ENCODE measurements at regions not wholly inside any gene's neighbourhood (a gene's known extent, or its start where the extent isn't known, plus 50 kb on each side); places are given as distances from the start of the nearest gene placed in this dataset.

- TF ChIP-seq SMC3 (conservative IDR thresholded peaks at IDR 0.05; ENCODE audit: poor library complexity) (no peak), MXI1 (conservative IDR thresholded peaks at IDR 0.05; ENCODE audit: poor library complexity, severe bottlenecking) (no peak), REST (IDR thresholded peaks at IDR 0.05; ENCODE audit: borderline replicate concordance) (no peak), RAD21 (conservative IDR thresholded peaks at IDR 0.05) (no peak), CTCF (IDR thresholded peaks at IDR 0.05; ENCODE audit: poor library complexity, severe bottlenecking) (no peak), EP300 (conservative IDR thresholded peaks at IDR 0.05; ENCODE audit: poor library complexity, severe bottlenecking) (no peak), TAF1 (IDR thresholded peaks at IDR 0.05; ENCODE audit: low read depth) (no peak), EZH2 (IDR thresholded peaks at IDR 0.05; ENCODE audit: borderline replicate concordance, insufficient read depth, low read length, poor library complexity, severe bottlenecking) (no peak), POLR2AphosphoS5 (IDR thresholded peaks at IDR 0.05) (no peak)
- H4K20me1 ChIP-seq (ENCODE audit: insufficient read depth), result no peaks in the 10 kb centered on the region
- no peaks in the 10 kb centered on the region for H3K79me2 ChIP-seq (replicated peaks; ENCODE audit: insufficient read depth, low read length)
- H3K9me2 ChIP-seq (ENCODE audit: insufficient read depth, low read length), result no peaks in the 10 kb centered on the region
- H2AFZ ChIP-seq (ENCODE audit: low read depth, low read length), result no peak overlapping the region
- H3F3A ChIP-seq (ENCODE audit: insufficient read depth, low read length, poor library complexity, severe bottlenecking), result no peaks in the 10 kb centered on the region
- no peak overlapping the region for H3K4me2 ChIP-seq (ENCODE audit: low read length)
- H3K36me3 ChIP-seq (ENCODE audit: insufficient read depth, low read length), result no peaks in the 10 kb centered on the region
- H3K9ac ChIP-seq (ENCODE audit: low read length), result no peak overlapping the region
- no peak overlapping the region for H3K27ac ChIP-seq (ENCODE audit: low read length)
- no peaks in the 10 kb centered on the region for H3K9me3 ChIP-seq (ENCODE audit: low read length)
- no peak overlapping the region for H3K4me3 ChIP-seq (ENCODE audit: low read length)
- no peaks in the 10 kb centered on the region for H3K27me3 ChIP-seq (ENCODE audit: insufficient read depth, low read depth, low read length)
These were observed 79.6 kb downstream of the TLR4 start for GRCh38 chr9:117783828-117784227.

- TF ChIP-seq REST (IDR thresholded peaks at IDR 0.05; ENCODE audit: borderline replicate concordance), result no peak
- TF ChIP-seq EZH2 (IDR thresholded peaks at IDR 0.05; ENCODE audit: borderline replicate concordance, insufficient read depth, low read length, poor library complexity, severe bottlenecking), result no peak
- H2AFZ ChIP-seq (ENCODE audit: low read depth, low read length), result no peak overlapping the region
- H3F3A ChIP-seq (ENCODE audit: insufficient read depth, low read length, poor library complexity, severe bottlenecking), result no peaks in the 10 kb centered on the region
- H3K27me3 ChIP-seq (ENCODE audit: insufficient read depth, low read depth, low read length), result no peaks in the 10 kb centered on the region
- H3K9me2 ChIP-seq (ENCODE audit: insufficient read depth, low read length), result no peaks in the 10 kb centered on the region
- H3K36me3 ChIP-seq (ENCODE audit: insufficient read depth, low read length), result no peaks in the 10 kb centered on the region
- no peak overlapping the region for H3K4me3 ChIP-seq (ENCODE audit: low read length)
- no peaks in the 10 kb centered on the region for H3K79me2 ChIP-seq (replicated peaks; ENCODE audit: insufficient read depth, low read length)
- H3K4me2 ChIP-seq (ENCODE audit: low read length), result no peak overlapping the region
- no peak overlapping the region for H3K9ac ChIP-seq (ENCODE audit: low read length)
- H3K27ac ChIP-seq (ENCODE audit: low read length), result no peak overlapping the region
- no peaks in the 10 kb centered on the region for H4K20me1 ChIP-seq (ENCODE audit: insufficient read depth)
- no peaks in the 10 kb centered on the region for H3K9me3 ChIP-seq (ENCODE audit: low read length)
These were observed 80.8 kb downstream of the TLR4 start for GRCh38 chr9:117784996-117785395.

Measured in neural cell (in vitro differentiated cells).